ENCODE measurements at regions not wholly inside any gene's neighbourhood (a gene's known extent, or its start where the extent isn't known, plus 50 kb on each side); places are given as distances from the start of the nearest gene placed in this dataset.

DNA sequence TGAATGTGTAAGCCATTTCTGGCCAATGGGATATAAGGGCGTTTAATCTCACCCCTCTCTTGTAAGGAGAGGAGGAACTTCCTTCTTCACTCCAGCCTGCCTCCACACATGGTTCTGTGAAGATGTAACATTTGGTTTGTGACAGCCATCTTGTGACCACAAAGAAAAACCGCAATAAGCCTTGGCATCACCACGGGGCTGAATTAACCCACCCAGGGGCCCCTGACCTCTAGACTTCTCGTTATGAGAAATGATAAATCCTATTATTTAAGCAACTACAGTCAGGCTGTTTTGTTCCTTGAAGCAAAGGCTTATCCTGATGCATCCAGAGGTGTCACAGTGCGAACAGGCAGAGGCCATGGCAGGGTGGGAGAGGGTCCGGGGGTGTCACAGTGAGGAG lies 139.7 kb downstream of the CDC5L start:
- Mint-ChIP-seq H3K9me3 (no peaks in the 10 kb centered on the region), H3K4me3 (no peak overlapping the region), H3K36me3 (ENCODE audit: low read depth) (peaks cover 2% of the 10 kb centered on the region), H3K27me3 (no peaks in the 10 kb centered on the region), H3K27ac (no peak overlapping the region), H3K4me1 (peaks cover 26% of the 10 kb centered on the region)
- POLR2A ChIA-PET: no interaction called here
- CTCF ChIA-PET: no interaction called here
- DNase-seq: no peak

DNA sequence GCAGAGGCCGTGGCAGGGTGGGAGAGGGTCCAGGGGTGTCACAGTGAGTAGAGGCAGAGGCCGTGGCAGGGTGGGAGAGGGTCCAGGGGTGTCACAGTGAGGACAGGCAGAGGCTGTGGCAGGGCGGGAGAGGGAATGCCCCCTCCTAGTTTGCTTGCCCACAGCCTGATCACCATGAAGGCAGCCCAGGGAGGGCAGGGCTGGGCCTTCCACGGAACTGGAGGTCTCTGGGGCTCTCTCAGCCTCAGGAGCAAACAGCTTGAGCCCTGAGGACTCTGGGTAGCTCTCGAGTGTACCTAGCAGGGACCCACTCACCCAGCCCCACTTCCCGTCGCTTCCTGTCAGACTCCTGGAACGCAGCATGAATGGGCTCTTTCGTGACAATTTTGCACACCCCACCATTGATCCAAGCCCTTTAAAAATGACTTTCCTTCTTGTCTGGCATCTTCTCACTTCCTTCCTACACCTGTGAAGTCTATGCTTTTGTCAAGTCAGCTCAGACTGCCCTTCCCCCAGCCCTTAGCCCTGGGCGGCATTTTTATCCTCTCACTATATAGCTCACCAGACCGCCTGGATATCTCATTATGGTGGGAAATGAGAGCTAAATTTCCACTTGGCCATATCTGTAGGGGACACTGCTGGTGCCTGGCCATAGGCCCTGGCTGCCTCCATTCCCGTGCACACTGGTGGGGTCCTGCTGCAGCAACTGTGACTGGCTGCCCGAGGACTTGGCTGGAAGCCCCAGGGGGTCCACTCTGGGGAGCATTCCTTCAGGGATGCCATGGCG lies 140.3 kb downstream of the CDC5L start:
- Mint-ChIP-seq H3K27me3 (no peaks in the 10 kb centered on the region), H3K4me1 (peaks cover 26% of the 10 kb centered on the region), H3K4me3 (no peak overlapping the region), H3K36me3 (ENCODE audit: low read depth) (peaks cover 2% of the 10 kb centered on the region), H3K27ac (no peak overlapping the region), H3K9me3 (no peaks in the 10 kb centered on the region)
- DNase-seq: no peak
- ChIA-PET CTCF (interaction anchor here (1.7 kb wide), 1 partner anchor 52 kb away, joined by 4 read pairs; no protein-coding TSS in a partner anchor), POLR2A (interaction anchor here (1.1 kb wide), 1 partner anchor 11 kb away, joined by 3 read pairs; no protein-coding TSS in a partner anchor)

GRCh38 chr6:44528370-44528644 lies 140.8 kb downstream of the CDC5L start:
- H3K4me3 Mint-ChIP-seq: no peak overlapping the region
- peaks cover 2% of the 10 kb centered on the region for H3K36me3 Mint-ChIP-seq (ENCODE audit: low read depth)
- H3K9me3 Mint-ChIP-seq: no peaks in the 10 kb centered on the region
- H3K4me1 Mint-ChIP-seq: peaks cover 26% of the 10 kb centered on the region
- CTCF ChIA-PET: interaction anchor here (1.7 kb wide), 1 partner anchor 52 kb away, joined by 4 read pairs; no protein-coding TSS in a partner anchor
- no peak for DNase-seq
- H3K27ac Mint-ChIP-seq: no peak overlapping the region
- no peaks in the 10 kb centered on the region for H3K27me3 Mint-ChIP-seq
- POLR2A ChIA-PET: interaction anchor here (1.1 kb wide), 1 partner anchor 10 kb away, joined by 3 read pairs; no protein-coding TSS in a partner anchor

- CTCF ChIA-PET: interaction anchor here (1.7 kb wide), 1 partner anchor 53 kb away, joined by 4 read pairs; no protein-coding TSS in a partner anchor
- peaks cover 2% of the 10 kb centered on the region for H3K36me3 Mint-ChIP-seq (ENCODE audit: low read depth)
- H3K4me3 Mint-ChIP-seq: no peak overlapping the region
- no peak overlapping the region for H3K27ac Mint-ChIP-seq
- H3K4me1 Mint-ChIP-seq: peaks cover 26% of the 10 kb centered on the region
- no peaks in the 10 kb centered on the region for H3K27me3 Mint-ChIP-seq
- POLR2A ChIA-PET: interaction anchor here (1.1 kb wide), 1 partner anchor 10 kb away, joined by 3 read pairs; no protein-coding TSS in a partner anchor
- H3K9me3 Mint-ChIP-seq: no peaks in the 10 kb centered on the region
- DNase-seq: no peak
Measured at GRCh38 chr6:44528716-44529115, 141.2 kb downstream of the CDC5L start.

DNA sequence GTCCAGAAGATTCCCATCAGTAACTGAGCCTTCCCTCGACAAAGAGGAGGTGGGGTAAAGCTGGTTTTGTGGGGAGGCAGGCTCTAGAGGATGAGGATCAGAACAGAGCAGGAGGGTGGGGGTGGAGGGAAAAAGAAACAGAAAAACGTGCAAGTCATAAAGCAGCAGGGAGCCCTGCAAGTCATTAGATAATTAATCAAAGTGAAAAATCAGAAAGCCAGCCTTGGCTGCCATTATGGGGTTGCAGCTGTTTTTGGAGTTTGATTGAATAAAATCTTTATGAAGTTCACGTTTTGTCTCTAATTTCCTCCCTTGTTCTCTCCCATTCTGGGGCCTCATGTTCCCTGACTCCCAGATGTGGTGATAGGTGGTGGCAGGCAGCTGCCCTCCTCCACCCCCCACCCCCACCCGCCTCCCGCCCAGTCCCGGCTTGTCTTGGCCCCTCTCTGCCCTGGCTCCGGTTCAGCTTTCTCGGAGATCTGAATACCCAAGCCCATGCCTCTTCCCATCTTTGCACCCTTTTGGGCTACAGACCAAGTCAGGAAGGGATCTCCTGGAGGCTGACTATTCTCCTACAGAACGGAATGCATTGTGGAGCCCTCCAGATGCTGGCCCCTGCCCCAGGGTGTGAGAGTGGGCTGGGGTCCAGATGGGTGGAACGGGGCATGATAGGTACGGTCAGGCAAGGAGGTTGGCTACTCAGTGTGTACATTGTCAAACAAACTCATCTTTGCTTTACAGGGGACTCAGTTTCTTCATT lies 141.8 kb downstream of the CDC5L start:
- no peak overlapping the region for H3K4me3 Mint-ChIP-seq
- peaks cover under 1% of the 10 kb centered on the region for H3K36me3 Mint-ChIP-seq (ENCODE audit: low read depth)
- DNase-seq: no peak
- ChIA-PET CTCF (interaction anchor here (1.7 kb wide), 1 partner anchor 53 kb away, joined by 4 read pairs; no protein-coding TSS in a partner anchor), POLR2A (interaction anchor here (1.1 kb wide), 1 partner anchor 9 kb away, joined by 3 read pairs; no protein-coding TSS in a partner anchor)
- H3K27ac Mint-ChIP-seq: no peak overlapping the region
- H3K9me3 Mint-ChIP-seq: no peaks in the 10 kb centered on the region
- no peaks in the 10 kb centered on the region for H3K27me3 Mint-ChIP-seq
- peaks cover 26% of the 10 kb centered on the region for H3K4me1 Mint-ChIP-seq

GRCh38 chr6:44530209-44530909 lies 142.9 kb downstream of the CDC5L start:
- H3K4me3 Mint-ChIP-seq: no peak overlapping the region
- no peak for DNase-seq
- no peak overlapping the region for H3K27ac Mint-ChIP-seq
- ChIA-PET CTCF (no interaction called here), POLR2A (no interaction called here)
- peaks cover 18% of the 10 kb centered on the region for H3K4me1 Mint-ChIP-seq
- no peaks in the 10 kb centered on the region for H3K27me3 Mint-ChIP-seq
- no peaks in the 10 kb centered on the region for H3K9me3 Mint-ChIP-seq
- no peaks in the 10 kb centered on the region for H3K36me3 Mint-ChIP-seq (ENCODE audit: low read depth)

DNA sequence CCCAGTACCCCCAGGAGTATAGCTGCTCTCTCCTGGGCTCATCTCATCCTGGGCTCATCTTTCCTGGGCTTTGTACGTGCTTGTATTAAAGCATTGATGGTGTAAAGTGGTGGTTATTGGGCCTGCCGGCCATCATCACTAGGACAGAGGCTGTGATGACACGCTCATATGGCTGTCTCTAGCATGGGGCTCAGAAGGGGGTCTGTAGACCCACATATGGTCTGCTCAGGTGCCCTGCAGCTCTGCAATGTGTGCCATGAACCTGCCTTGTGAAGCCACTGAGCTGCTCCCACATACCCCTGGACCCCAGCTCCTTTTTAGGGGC lies 143.4 kb downstream of the CDC5L start:
- POLR2A ChIA-PET: no interaction called here
- DNase-seq: no peak
- CTCF ChIA-PET: no interaction called here

GRCh38 chr6:44531442-44532015 lies 144.0 kb downstream of the CDC5L start:
- no peaks in the 10 kb centered on the region for H3K36me3 Mint-ChIP-seq (ENCODE audit: low read depth)
- no peaks in the 10 kb centered on the region for H3K27me3 Mint-ChIP-seq
- no peak overlapping the region for H3K27ac Mint-ChIP-seq
- peaks cover 16% of the 10 kb centered on the region for H3K4me1 Mint-ChIP-seq
- H3K9me3 Mint-ChIP-seq: no peaks in the 10 kb centered on the region
- ChIA-PET POLR2A (no interaction called here), CTCF (interaction anchor here (0.6 kb wide), 1 partner anchor 100 kb away, joined by 3 read pairs; no protein-coding TSS in a partner anchor)
- DNase-seq: no peak
- no peak overlapping the region for H3K4me3 Mint-ChIP-seq

More for the DNA sequence above, 143.4 kb downstream of the CDC5L start:
- Mint-ChIP-seq H3K36me3 (ENCODE audit: low read depth) (no peaks in the 10 kb centered on the region), H3K27ac (no peak overlapping the region), H3K9me3 (no peaks in the 10 kb centered on the region), H3K27me3 (no peaks in the 10 kb centered on the region), H3K4me3 (no peak overlapping the region), H3K4me1 (peaks cover 16% of the 10 kb centered on the region)

DNA sequence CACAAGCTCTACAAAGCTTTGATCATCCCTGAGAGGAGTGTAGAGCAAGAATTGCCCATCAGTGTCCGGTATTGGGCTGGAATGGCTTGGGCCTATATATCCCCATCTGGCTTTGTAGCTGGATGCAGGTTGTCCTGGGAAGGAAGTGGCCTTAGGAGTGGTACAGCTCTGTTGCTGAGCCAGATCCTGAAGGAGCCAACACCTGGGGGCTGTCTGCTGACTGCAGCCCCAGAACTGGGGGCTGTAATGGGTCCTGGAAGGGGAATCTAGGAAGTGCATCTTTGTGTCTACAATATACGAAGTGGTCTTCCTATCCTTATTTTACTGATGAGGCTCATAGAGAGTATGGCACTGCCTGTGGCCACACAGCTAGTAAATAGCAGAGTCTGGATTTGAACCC lies 145.9 kb downstream of the CDC5L start:
- no peak overlapping the region for H3K4me3 Mint-ChIP-seq
- H3K9me3 Mint-ChIP-seq: no peaks in the 10 kb centered on the region
- ChIA-PET POLR2A (no interaction called here), CTCF (no interaction called here)
- H3K4me1 Mint-ChIP-seq: peaks cover 3% of the 10 kb centered on the region
- no peak for DNase-seq
- H3K27ac Mint-ChIP-seq: no peak overlapping the region
- no peaks in the 10 kb centered on the region for H3K27me3 Mint-ChIP-seq
- H3K36me3 Mint-ChIP-seq (ENCODE audit: low read depth): no peaks in the 10 kb centered on the region

GRCh38 chr6:44534291-44534690 lies 146.8 kb downstream of the CDC5L start:
- Mint-ChIP-seq H3K36me3 (ENCODE audit: low read depth) (no peaks in the 10 kb centered on the region), H3K9me3 (no peaks in the 10 kb centered on the region), H3K4me1 (no peaks in the 10 kb centered on the region), H3K4me3 (no peak overlapping the region), H3K27me3 (no peaks in the 10 kb centered on the region), H3K27ac (no peak overlapping the region)
- DNase-seq: no peak
- CTCF ChIA-PET: no interaction called here
- POLR2A ChIA-PET: no interaction called here

DNA sequence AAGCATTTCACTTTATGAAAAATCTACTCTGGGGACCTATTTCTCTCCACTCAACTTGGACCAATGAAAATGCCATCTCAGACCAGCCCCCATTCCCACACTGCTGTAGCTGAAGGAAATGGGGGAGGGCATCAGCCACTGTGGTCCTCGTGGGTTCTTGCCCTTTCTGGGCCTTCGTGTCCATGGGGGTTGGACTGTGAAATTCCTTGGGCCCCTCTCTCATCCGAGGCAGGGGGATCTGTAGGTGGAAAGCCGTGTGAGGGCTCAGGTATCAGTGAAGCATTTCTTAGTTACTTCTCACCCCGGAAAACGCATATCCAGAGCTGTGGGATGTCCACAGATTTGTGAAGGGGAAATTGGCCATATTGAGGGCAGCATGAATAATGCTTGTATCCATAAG lies 147.9 kb downstream of the CDC5L start:
- H3K27ac Mint-ChIP-seq: no peak overlapping the region
- ChIA-PET CTCF (no interaction called here), POLR2A (no interaction called here)
- H3K36me3 Mint-ChIP-seq (ENCODE audit: low read depth): no peaks in the 10 kb centered on the region
- DNase-seq: no peak
- H3K4me3 Mint-ChIP-seq: no peak overlapping the region
- no peaks in the 10 kb centered on the region for H3K4me1 Mint-ChIP-seq
- H3K27me3 Mint-ChIP-seq: no peaks in the 10 kb centered on the region
- no peaks in the 10 kb centered on the region for H3K9me3 Mint-ChIP-seq

- CTCF ChIA-PET: no interaction called here
- no peaks in the 10 kb centered on the region for H3K36me3 Mint-ChIP-seq (ENCODE audit: low read depth)
- H3K27ac Mint-ChIP-seq: no peak overlapping the region
- no peaks in the 10 kb centered on the region for H3K9me3 Mint-ChIP-seq
- H3K4me1 Mint-ChIP-seq: no peaks in the 10 kb centered on the region
- no peak overlapping the region for H3K4me3 Mint-ChIP-seq
- no peaks in the 10 kb centered on the region for H3K27me3 Mint-ChIP-seq
- DNase-seq: no peak
- POLR2A ChIA-PET: no interaction called here
Measured at GRCh38 chr6:44535967-44536366, 148.5 kb downstream of the CDC5L start.

All from activated CD4-positive, alpha-beta memory T cell treated with anti-CD3 and anti-CD28 coated beads, Interleukin-2, amount 10 ng/mL, durations not matched to agents 7 days and 5 days (primary cell).